ENCODE measurements at regions not wholly inside any gene's neighbourhood (a gene's known extent, or its start where the extent isn't known, plus 50 kb on each side); places are given as distances from the start of the nearest gene placed in this dataset.

- Histone ChIP-seq H3K27ac (no peak overlapping the region), H3K9ac (no peak overlapping the region), H3K79me2 (ENCODE audit: insufficient read depth, low read depth) (no peaks in the 10 kb centered on the region), H2AFZ (ENCODE audit: low read depth) (no peak overlapping the region), H4K20me1 (ENCODE audit: insufficient read depth) (no peaks in the 10 kb centered on the region), H3K4me3 (IDR thresholded peaks at IDR 0.05; ENCODE audit: insufficient read depth, low read depth, low read length) (no peak overlapping the region), H3K4me1 (ENCODE audit: low read depth, poor library complexity, severe bottlenecking) (no peaks in the 10 kb centered on the region), H3K4me2 (no peak overlapping the region), H3K27me3 (ENCODE audit: insufficient read depth, low read depth) (no peaks in the 10 kb centered on the region), H3K36me3 (ENCODE audit: insufficient read depth) (no peaks in the 10 kb centered on the region)
- no peak for TF ChIP-seq CTCF (conservative IDR thresholded peaks at IDR 0.05; ENCODE audit: low read depth, low read length)
These were observed 439.8 kb downstream of the RNF144A start for GRCh38 chr2:7356909-7357584.

- Histone ChIP-seq H3K27ac (no peak overlapping the region), H3K79me2 (ENCODE audit: insufficient read depth, low read depth) (no peaks in the 10 kb centered on the region), H3K36me3 (ENCODE audit: insufficient read depth) (no peaks in the 10 kb centered on the region), H3K4me1 (ENCODE audit: low read depth, poor library complexity, severe bottlenecking) (no peaks in the 10 kb centered on the region), H4K20me1 (ENCODE audit: insufficient read depth) (no peaks in the 10 kb centered on the region), H3K4me2 (no peak overlapping the region), H3K27me3 (ENCODE audit: insufficient read depth, low read depth) (no peaks in the 10 kb centered on the region), H3K9ac (no peak overlapping the region), H2AFZ (ENCODE audit: low read depth) (no peak overlapping the region), H3K4me3 (IDR thresholded peaks at IDR 0.05; ENCODE audit: insufficient read depth, low read depth, low read length) (no peak overlapping the region)
- TF ChIP-seq CTCF (conservative IDR thresholded peaks at IDR 0.05; ENCODE audit: low read depth, low read length), result no peak
These were observed 440.8 kb downstream of the RNF144A start for GRCh38 chr2:7357993-7358392.

- no peak overlapping the region for H3K9ac ChIP-seq
- no peak overlapping the region for H3K4me2 ChIP-seq
- no peaks in the 10 kb centered on the region for H3K4me1 ChIP-seq (ENCODE audit: low read depth, poor library complexity, severe bottlenecking)
- TF ChIP-seq CTCF (conservative IDR thresholded peaks at IDR 0.05; ENCODE audit: low read depth, low read length), result no peak
- no peaks in the 10 kb centered on the region for H4K20me1 ChIP-seq (ENCODE audit: insufficient read depth)
- no peak overlapping the region for H3K4me3 ChIP-seq (IDR thresholded peaks at IDR 0.05; ENCODE audit: insufficient read depth, low read depth, low read length)
- H3K36me3 ChIP-seq (ENCODE audit: insufficient read depth), result no peaks in the 10 kb centered on the region
- H2AFZ ChIP-seq (ENCODE audit: low read depth), result no peak overlapping the region
- H3K27me3 ChIP-seq (ENCODE audit: insufficient read depth, low read depth), result no peaks in the 10 kb centered on the region
- H3K27ac ChIP-seq, result no peak overlapping the region
- H3K79me2 ChIP-seq (ENCODE audit: insufficient read depth, low read depth), result no peaks in the 10 kb centered on the region
These were observed 441.7 kb downstream of the RNF144A start for GRCh38 chr2:7358865-7359447.

GRCh38 chr2:7363906-7364305 lies 446.7 kb downstream of the RNF144A start:
- no peaks in the 10 kb centered on the region for H3K36me3 ChIP-seq (ENCODE audit: insufficient read depth)
- H3K27me3 ChIP-seq (ENCODE audit: insufficient read depth, low read depth), result no peaks in the 10 kb centered on the region
- TF ChIP-seq CTCF (conservative IDR thresholded peaks at IDR 0.05; ENCODE audit: low read depth, low read length), result no peak
- no peaks in the 10 kb centered on the region for H3K79me2 ChIP-seq (ENCODE audit: insufficient read depth, low read depth)
- H3K4me3 ChIP-seq (IDR thresholded peaks at IDR 0.05; ENCODE audit: insufficient read depth, low read depth, low read length), result no peak overlapping the region
- H3K4me1 ChIP-seq (ENCODE audit: low read depth, poor library complexity, severe bottlenecking), result no peaks in the 10 kb centered on the region
- no peak overlapping the region for H3K27ac ChIP-seq
- no peak overlapping the region for H2AFZ ChIP-seq (ENCODE audit: low read depth)
- no peaks in the 10 kb centered on the region for H4K20me1 ChIP-seq (ENCODE audit: insufficient read depth)
- no peak overlapping the region for H3K9ac ChIP-seq
- H3K4me2 ChIP-seq, result no peak overlapping the region

Data from KMS-11 (cell line).